ENCODE measurements at regions not wholly inside any gene's neighbourhood (a gene's known extent, or its start where the extent isn't known, plus 50 kb on each side); places are given as distances from the start of the nearest gene placed in this dataset.
"Not testable (repeated sequence)": the region's sequence is repeated elsewhere in the genome, so short reads cannot be mapped to it uniquely, and the experiment has no call there.

GRCh38 chr14:86203843-86204242 lies 673.9 kb downstream of the FLRT2 start:
- ChIA-PET POLR2A (no interaction called here), CTCF (no interaction called here)
- H3K9me3 Mint-ChIP-seq (ENCODE audit: low read depth): peaks cover 1% of the 10 kb centered on the region
- no peaks in the 10 kb centered on the region for H3K27me3 Mint-ChIP-seq
- no peaks in the 10 kb centered on the region for H3K4me1 Mint-ChIP-seq
- no peak overlapping the region for H3K27ac Mint-ChIP-seq
- intact Hi-C loops (cut with DNase I, micrococcal nuclease): no loop called here
- ATAC-seq: no peak
- no peak overlapping the region for H3K4me3 Mint-ChIP-seq
- H3K36me3 Mint-ChIP-seq (ENCODE audit: low read depth): no peaks in the 10 kb centered on the region
- DNase-seq: no peak

- POLR2A ChIA-PET: no interaction called here
- DNase-seq (no peak), ATAC-seq (no peak)
- no peaks in the 10 kb centered on the region for H3K36me3 Mint-ChIP-seq (ENCODE audit: low read depth)
- no peaks in the 10 kb centered on the region for H3K4me1 Mint-ChIP-seq
- no peak overlapping the region for H3K4me3 Mint-ChIP-seq
- H3K27ac Mint-ChIP-seq: no peak overlapping the region
- intact Hi-C loops (cut with DNase I, micrococcal nuclease): no loop called here
- peaks cover 1% of the 10 kb centered on the region for H3K9me3 Mint-ChIP-seq (ENCODE audit: low read depth)
- H3K27me3 Mint-ChIP-seq: no peaks in the 10 kb centered on the region
- CTCF ChIA-PET: interaction anchor here (0.7 kb wide), 1 partner anchor 789 kb away, joined by 3 read pairs; no protein-coding TSS in a partner anchor
Observed at GRCh38 chr14:86196471-86196870, 666.5 kb downstream of the FLRT2 start.

- POLR2A ChIA-PET: no interaction called here
- Mint-ChIP-seq H3K4me3 (no peak overlapping the region), H3K27ac (no peak overlapping the region), H3K36me3 (ENCODE audit: low read depth) (no peaks in the 10 kb centered on the region), H3K27me3 (no peaks in the 10 kb centered on the region), H3K9me3 (ENCODE audit: low read depth) (peaks cover under 1% of the 10 kb centered on the region), H3K4me1 (no peaks in the 10 kb centered on the region)
- DNase-seq (no peak), ATAC-seq (no peak)
- CTCF ChIA-PET: no interaction called here
- intact Hi-C loops (cut with DNase I, micrococcal nuclease): no loop called here
Observed at GRCh38 chr14:86193756-86194155, 663.8 kb downstream of the FLRT2 start.

GRCh38 chr14:86179980-86180379 lies 650.0 kb downstream of the FLRT2 start:
- Mint-ChIP-seq H3K4me1 (no peaks in the 10 kb centered on the region), H3K4me3 (no peak overlapping the region), H3K9me3 (ENCODE audit: low read depth) (peaks cover 8% of the 10 kb centered on the region), H3K27me3 (no peaks in the 10 kb centered on the region), H3K36me3 (ENCODE audit: low read depth) (no peaks in the 10 kb centered on the region), H3K27ac (no peak overlapping the region)
- ATAC-seq (no peak), DNase-seq (no peak)
- POLR2A ChIA-PET: no interaction called here
- intact Hi-C loops (cut with DNase I, micrococcal nuclease): no loop called here
- CTCF ChIA-PET: no interaction called here

- Mint-ChIP-seq H3K4me1 (no peaks in the 10 kb centered on the region), H3K9me3 (ENCODE audit: low read depth) (peaks cover 5% of the 10 kb centered on the region), H3K27ac (no peak overlapping the region), H3K27me3 (no peaks in the 10 kb centered on the region), H3K36me3 (ENCODE audit: low read depth) (no peaks in the 10 kb centered on the region), H3K4me3 (no peak overlapping the region)
- ChIA-PET POLR2A (no interaction called here), CTCF (no interaction called here)
- intact Hi-C loops (cut with DNase I, micrococcal nuclease): no loop called here
- no peak for DNase-seq
- no peak for ATAC-seq
Observed at GRCh38 chr14:86168371-86168770, 638.4 kb downstream of the FLRT2 start.

GRCh38 chr14:86166541-86166940 lies 636.6 kb downstream of the FLRT2 start:
- H3K36me3 Mint-ChIP-seq (ENCODE audit: low read depth): no peaks in the 10 kb centered on the region
- intact Hi-C loops (cut with DNase I, micrococcal nuclease): no loop called here
- DNase-seq (no peak), ATAC-seq (no peak)
- CTCF ChIA-PET: no interaction called here
- H3K4me3 Mint-ChIP-seq: no peak overlapping the region
- POLR2A ChIA-PET: no interaction called here
- H3K4me1 Mint-ChIP-seq: no peaks in the 10 kb centered on the region
- peaks cover 2% of the 10 kb centered on the region for H3K9me3 Mint-ChIP-seq (ENCODE audit: low read depth)
- no peaks in the 10 kb centered on the region for H3K27me3 Mint-ChIP-seq
- no peak overlapping the region for H3K27ac Mint-ChIP-seq

- ChIA-PET POLR2A (no interaction called here), CTCF (no interaction called here)
- Mint-ChIP-seq H3K27me3 (no peaks in the 10 kb centered on the region), H3K36me3 (ENCODE audit: low read depth) (no peaks in the 10 kb centered on the region), H3K27ac (no peak overlapping the region), H3K9me3 (ENCODE audit: low read depth) (peaks cover 4% of the 10 kb centered on the region), H3K4me3 (no peak overlapping the region), H3K4me1 (no peaks in the 10 kb centered on the region)
- intact Hi-C loops (cut with DNase I, micrococcal nuclease): no loop called here
- no peak for ATAC-seq
- DNase-seq: no peak
Observed at GRCh38 chr14:86153480-86153879, 623.5 kb downstream of the FLRT2 start.

GRCh38 chr14:86143248-86143647 lies 613.3 kb downstream of the FLRT2 start:
- Mint-ChIP-seq H3K36me3 (ENCODE audit: low read depth) (no peaks in the 10 kb centered on the region), H3K4me1 (no peaks in the 10 kb centered on the region), H3K4me3 (no peak overlapping the region), H3K9me3 (ENCODE audit: low read depth) (peaks cover 25% of the 10 kb centered on the region), H3K27ac (no peak overlapping the region), H3K27me3 (no peaks in the 10 kb centered on the region)
- intact Hi-C loops (cut with DNase I, micrococcal nuclease): no loop called here
- ChIA-PET CTCF (no interaction called here), POLR2A (no interaction called here)
- DNase-seq: no peak
- no peak for ATAC-seq

- Mint-ChIP-seq H3K9me3 (ENCODE audit: low read depth) (peaks cover 29% of the 10 kb centered on the region), H3K36me3 (ENCODE audit: low read depth) (peaks cover under 1% of the 10 kb centered on the region), H3K4me3 (no peak overlapping the region), H3K4me1 (no peaks in the 10 kb centered on the region), H3K27me3 (no peaks in the 10 kb centered on the region), H3K27ac (no peak overlapping the region)
- POLR2A ChIA-PET: no interaction called here
- ATAC-seq: no peak
- DNase-seq: no peak
- CTCF ChIA-PET: no interaction called here
- intact Hi-C loops (cut with DNase I, micrococcal nuclease): no loop called here
Observed at GRCh38 chr14:86141966-86142365, 612.0 kb downstream of the FLRT2 start.

GRCh38 chr14:86129426-86129825 lies 599.5 kb downstream of the FLRT2 start:
- POLR2A ChIA-PET: no interaction called here
- CTCF ChIA-PET: interaction anchor here (0.6 kb wide), 1 partner anchor 408 kb away, joined by 3 read pairs; no protein-coding TSS in a partner anchor

GRCh38 chr14:86124328-86124727 lies 594.4 kb downstream of the FLRT2 start:
- Mint-ChIP-seq H3K27ac (no peak overlapping the region), H3K4me1 (no peaks in the 10 kb centered on the region), H3K36me3 (ENCODE audit: low read depth) (peaks cover 8% of the 10 kb centered on the region), H3K9me3 (ENCODE audit: low read depth) (peaks cover 3% of the 10 kb centered on the region), H3K27me3 (no peaks in the 10 kb centered on the region), H3K4me3 (no peak overlapping the region)
- POLR2A ChIA-PET: no interaction called here
- CTCF ChIA-PET: interaction anchor here (1.3 kb wide), 1 partner anchor 67 kb away, joined by 3 read pairs; no protein-coding TSS in a partner anchor
- intact Hi-C loops (cut with DNase I, micrococcal nuclease): no loop called here
- peak; percentile 64 for ATAC-seq
- DNase-seq: no peak

More at GRCh38 chr14:86129426-86129825, 599.5 kb downstream of the FLRT2 start:
- Mint-ChIP-seq H3K9me3 (ENCODE audit: low read depth) (peaks cover 2% of the 10 kb centered on the region), H3K4me3 (no peak overlapping the region), H3K36me3 (ENCODE audit: low read depth) (peaks cover 12% of the 10 kb centered on the region), H3K4me1 (no peaks in the 10 kb centered on the region), H3K27ac (no peak overlapping the region), H3K27me3 (no peaks in the 10 kb centered on the region)
- DNase-seq (no peak), ATAC-seq (no peak)
- intact Hi-C loops (cut with DNase I, micrococcal nuclease): no loop called here

GRCh38 chr14:86115972-86116371 lies 586.0 kb downstream of the FLRT2 start:
- Mint-ChIP-seq H3K9me3 (ENCODE audit: low read depth) (peaks cover 20% of the 10 kb centered on the region), H3K27ac (no peak overlapping the region), H3K4me1 (no peaks in the 10 kb centered on the region), H3K36me3 (ENCODE audit: low read depth) (peaks cover 3% of the 10 kb centered on the region), H3K27me3 (no peaks in the 10 kb centered on the region), H3K4me3 (no peak overlapping the region)
- ChIA-PET POLR2A (no interaction called here), CTCF (no interaction called here)
- intact Hi-C loops (cut with DNase I, micrococcal nuclease): no loop called here
- DNase-seq (no peak), ATAC-seq (no peak)

GRCh38 chr14:86110871-86111270 lies 580.9 kb downstream of the FLRT2 start:
- H3K4me3 Mint-ChIP-seq; POLR2A ChIA-PET; DNase-seq; H3K27me3 Mint-ChIP-seq; H3K4me1 Mint-ChIP-seq; H3K27ac Mint-ChIP-seq; H3K36me3 Mint-ChIP-seq (ENCODE audit: low read depth); intact Hi-C loops (cut with DNase I, micrococcal nuclease); ATAC-seq; CTCF ChIA-PET: not testable (repeated sequence)
- peaks cover 14% of the 10 kb centered on the region for H3K9me3 Mint-ChIP-seq (ENCODE audit: low read depth)
